Liver (tissue), 8 donors: ENCODE measurements at regions not wholly inside any gene's neighbourhood (a gene's known extent, or its start where the extent isn't known, plus 50 kb on each side); places are given as distances from the start of the nearest gene placed in this dataset.

ENCODE experiments used
- DNase-seq: peaks from one replicate; pipeline ENCODE4 v3.0.0-alpha.2; 2017; ENCODE audit warnings: low spot score
- H3K27ac ChIP-seq, 2 donors: one replicate each; pipeline ENCODE4 v1.7.0; 2013; ENCODE audit warnings: inconsistent platforms in 2 of 2, low read length in 2 of 2, control low read depth in 1 of 2, low read depth in 1 of 2, mild to moderate bottlenecking in 1 of 2
- H3K27me3 ChIP-seq, 4 donors: one replicate each; pipeline versions ENCODE4 v1.6.1 to v1.7.0; 2013; ENCODE audit warnings: low read length in 3 of 4, inconsistent platforms in 1 of 4, mild to moderate bottlenecking in 1 of 4, moderate library complexity in 1 of 4; ENCODE audit not compliant: control insufficient read depth in 4 of 4, insufficient read depth in 4 of 4
- H3K36me3 ChIP-seq, 4 donors: one replicate each; pipeline versions ENCODE4 v1.6.1 to v1.7.0; 2013; ENCODE audit warnings: low read length in 3 of 4, mild to moderate bottlenecking in 3 of 4, low read depth in 1 of 4, moderate library complexity in 1 of 4; ENCODE audit not compliant: control insufficient read depth in 4 of 4, insufficient read depth in 3 of 4
- H3K4me1 ChIP-seq, 4 donors: one replicate each; pipeline versions ENCODE4 v1.6.1 to v1.7.0; 2013; ENCODE audit warnings: low read length in 3 of 4, mild to moderate bottlenecking in 3 of 4, moderate library complexity in 1 of 4; ENCODE audit not compliant: control insufficient read depth in 4 of 4, insufficient read depth in 4 of 4
- H3K4me3 ChIP-seq, 3 donors: one replicate each; pipeline versions ENCODE4 v1.6.1 to v1.7.0; 2013; ENCODE audit warnings: low read length in 3 of 3, control low read depth in 1 of 3, low read depth in 1 of 3, mild to moderate bottlenecking in 1 of 3
- H3K9ac ChIP-seq, 2 donors: one replicate each; pipeline ENCODE4 v1.7.0; 2013; ENCODE audit warnings: low read length in 2 of 2, mild to moderate bottlenecking in 2 of 2, moderate library complexity in 2 of 2, control low read depth in 1 of 2, low read depth in 1 of 2
- H3K9me3 ChIP-seq, 4 donors: one replicate each; pipeline versions ENCODE4 v1.6.1 to v1.7.0; 2013; ENCODE audit warnings: low read length in 3 of 4; ENCODE audit not compliant: control insufficient read depth in 4 of 4
- ATF3 ChIP-seq: IDR thresholded peaks from 2 replicates; pipeline ENCODE4 v1.6.1; 2016; ENCODE audit warnings: antibody characterized with exemption
- CTCF ChIP-seq: fragments of 150-350 bp; IDR thresholded peaks from 2 replicates; pipeline ENCODE4 v1.5.1; 2017; ENCODE audit warnings: improper control_type of control experiment, low read depth, low read length; ENCODE audit not compliant: missing input control
- FOXA2 ChIP-seq: IDR thresholded peaks from 2 replicates; pipeline ENCODE4 v1.6.1; 2016; ENCODE audit warnings: antibody characterized with exemption
- HNF4A ChIP-seq, 2 donors: conservative IDR thresholded peaks; 2 replicates each; pipeline ENCODE4 v1.6.1; 2016; ENCODE audit warnings: antibody characterized with exemption in 2 of 2, mild to moderate bottlenecking in 2 of 2
- HNF4G ChIP-seq: IDR thresholded peaks from 2 replicates; pipeline ENCODE4 v1.6.1; 2016; ENCODE audit warnings: antibody characterized with exemption
- MAX ChIP-seq: IDR thresholded peaks from 2 replicates; pipeline ENCODE4 v1.6.1; 2016; ENCODE audit warnings: antibody characterized with exemption
- RAD21 ChIP-seq, 2 donors: IDR thresholded peaks; 2 replicates each; pipeline ENCODE4 v1.6.1; 2016; ENCODE audit warnings: antibody characterized with exemption in 2 of 2, mild to moderate bottlenecking in 2 of 2
- SP1 ChIP-seq: IDR thresholded peaks from 2 replicates; pipeline ENCODE4 v1.6.1; 2018; ENCODE audit warnings: antibody characterized with exemption, mild to moderate bottlenecking
- ZBTB33 ChIP-seq: IDR thresholded peaks from 2 replicates; pipeline ENCODE4 v1.6.1; 2016; ENCODE audit warnings: antibody characterized with exemption
- WGBS: extraction: QIAGEN DNeasy Blood & Tissue Kit; methylation state at CpG from one replicate; pipeline ENCODE4 v1.1.7; 2013; 5-methylcytosine and 5-hydroxymethylcytosine counted together
- donor health status: healthy.
- donor health status: healthy.
- donor health status: healthy.
- donor health status: healthy.
- donor health status: healthy.

GRCh38 chr21:16642353-16642752 is 870.5 kb upstream of the CXADR start:
- WGBS, result 98% methylated on average over 1 of the region's 1 CpG
- Histone ChIP-seq H3K27ac (no peak overlapping the region), H3K36me3 (no peaks in the 10 kb centered on the region), H3K27me3 (no peaks in the 10 kb centered on the region), H3K9me3 (no peaks in the 10 kb centered on the region), H3K4me3 (no peak overlapping the region), H3K4me1 (peaks cover 0 to 3% (median 0%) of the 10 kb centered on the region in 4 donors), H3K9ac (no peak overlapping the region)
- DNase-seq, result no peak
- TF ChIP-seq SP1 (no peak), ATF3 (no peak), CTCF (no peak), RAD21 (IDR thresholded peaks at IDR 0.05) (no peak), MAX (no peak), ZBTB33 (no peak)

- Histone ChIP-seq H3K4me1 (peaks cover 0 to 3% (median 0%) of the 10 kb centered on the region in 4 donors), H3K4me3 (no peak overlapping the region), H3K9me3 (no peaks in the 10 kb centered on the region), H3K36me3 (no peaks in the 10 kb centered on the region), H3K27ac (no peak overlapping the region), H3K27me3 (no peaks in the 10 kb centered on the region), H3K9ac (no peak overlapping the region)
- no peak for TF ChIP-seq HNF4G
- WGBS, result 93% methylated on average over 3 of the region's 3 CpGs
- no peak for DNase-seq
These were observed 868.2 kb upstream of the CXADR start for GRCh38 chr21:16644685-16645084.

GRCh38 chr21:16650714-16651366 is 862.0 kb upstream of the CXADR start:
- H3K9ac ChIP-seq, result no peak overlapping the region
- no peaks in the 10 kb centered on the region for H3K4me1 ChIP-seq
- no peak overlapping the region for H3K27ac ChIP-seq
- no peak for DNase-seq
- no peak for TF ChIP-seq HNF4A (conservative IDR thresholded peaks at IDR 0.05)
- peak; percentile 26 for TF ChIP-seq FOXA2
- H3K36me3 ChIP-seq, result no peaks in the 10 kb centered on the region
- H3K9me3 ChIP-seq, result no peaks in the 10 kb centered on the region
- 66% methylated on average over 7 of the region's 7 CpGs for WGBS
- no peak overlapping the region for H3K4me3 ChIP-seq
- H3K27me3 ChIP-seq, result no peaks in the 10 kb centered on the region
